ENCODE measurements at regions not wholly inside any gene's neighbourhood (a gene's known extent, or its start where the extent isn't known, plus 50 kb on each side); places are given as distances from the start of the nearest gene placed in this dataset.

GRCh38 chr18:51568151-51568550 lies 370.7 kb upstream of the MEX3C start:
- TF ChIP-seq EGR1 (IDR thresholded peaks at IDR 0.05; ENCODE audit: borderline replicate concordance, low read depth, low read length) (no peak), POLR2AphosphoS5 (IDR thresholded peaks at IDR 0.05; ENCODE audit: low read depth, low read length) (no peak), RAD21 (IDR thresholded peaks at IDR 0.05 in 1 of 2, conservative IDR thresholded peaks at IDR 0.05 in 1 of 2; ENCODE audit: low read depth in 2 of 2, low read length in 2 of 2) (no peak), TAF1 (IDR thresholded peaks at IDR 0.05; ENCODE audit: low read depth, low read length) (no peak), BACH1 (IDR thresholded peaks at IDR 0.05; ENCODE audit: low read length) (no peak)
- TF ChIP-seq, protein P1, sequence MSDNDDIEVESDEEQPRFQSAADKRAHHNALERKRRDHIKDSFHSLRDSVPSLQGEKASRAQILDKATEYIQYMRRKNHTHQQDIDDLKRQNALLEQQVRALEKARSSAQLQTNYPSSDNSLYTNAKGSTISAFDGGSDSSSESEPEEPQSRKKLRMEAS (IDR thresholded peaks at IDR 0.05), result no peak
